CD4-positive, alpha-beta T cell treated with Interleukin-10 for 1 hour (primary cell): ENCODE measurements at regions not wholly inside any gene's neighbourhood (a gene's known extent, or its start where the extent isn't known, plus 50 kb on each side); places are given as distances from the start of the nearest gene placed in this dataset.
"Not testable (repeated sequence)": the region's sequence is repeated elsewhere in the genome, so short reads cannot be mapped to it uniquely, and the experiment has no call there.

Experiments
- DNase-seq: peaks from one replicate; pipeline ENCODE4 v3.0.0-alpha.2; 2020

GRCh38 chr5:166172597-166172996 lies 2118.8 kb upstream of the WWC1 start:
- no peak for DNase-seq

- DNase-seq = no peak
Observed at GRCh38 chr5:166178411-166179080, 2112.9 kb upstream of the WWC1 start.

GRCh38 chr5:166185185-166185584 lies 2106.3 kb upstream of the WWC1 start:
- no peak for DNase-seq

GRCh38 chr5:166188501-166189325 lies 2102.7 kb upstream of the WWC1 start:
- no peak for DNase-seq

GRCh38 chr5:166192696-166193095 lies 2098.7 kb upstream of the WWC1 start:
- DNase-seq = no peak

- DNase-seq = no peak
Observed at GRCh38 chr5:166195981-166196380, 2095.5 kb upstream of the WWC1 start.

- DNase-seq = no peak
Observed at GRCh38 chr5:166200532-166200931, 2090.9 kb upstream of the WWC1 start.

- DNase-seq = no peak
Observed at GRCh38 chr5:166211640-166212039, 2079.8 kb upstream of the WWC1 start.

GRCh38 chr5:166236327-166236726 lies 2055.1 kb upstream of the WWC1 start:
- DNase-seq = no peak

- no peak for DNase-seq
Observed at GRCh38 chr5:166240705-166241104, 2050.7 kb upstream of the WWC1 start.

GRCh38 chr5:166245556-166245955 lies 2045.9 kb upstream of the WWC1 start:
- DNase-seq = no peak

GRCh38 chr5:166251786-166252185 lies 2039.7 kb upstream of the WWC1 start:
- DNase-seq = no peak

- no peak for DNase-seq
Observed at GRCh38 chr5:166257661-166258060, 2033.8 kb upstream of the WWC1 start.

- DNase-seq = no peak
Observed at GRCh38 chr5:166262395-166262794, 2029.0 kb upstream of the WWC1 start.

GRCh38 chr5:166267907-166268306 lies 2023.5 kb upstream of the WWC1 start:
- DNase-seq = no peak

GRCh38 chr5:166270712-166271111 lies 2020.7 kb upstream of the WWC1 start:
- no peak for DNase-seq

- DNase-seq = no peak
Observed at GRCh38 chr5:166276006-166276405, 2015.4 kb upstream of the WWC1 start.

- no peak for DNase-seq
Observed at GRCh38 chr5:166279828-166280227, 2011.6 kb upstream of the WWC1 start.

GRCh38 chr5:166281433-166281832 lies 2010.0 kb upstream of the WWC1 start:
- DNase-seq = no peak

GRCh38 chr5:166282939-166283338 lies 2008.5 kb upstream of the WWC1 start:
- DNase-seq = no peak

- no peak for DNase-seq
Observed at GRCh38 chr5:166285361-166285760, 2006.1 kb upstream of the WWC1 start.

- DNase-seq = no peak
Observed at GRCh38 chr5:166286832-166287231, 2004.6 kb upstream of the WWC1 start.

GRCh38 chr5:166287866-166288265 lies 2003.6 kb upstream of the WWC1 start:
- no peak for DNase-seq

- DNase-seq = not testable (repeated sequence)
Observed at GRCh38 chr5:166291800-166292199, 1999.6 kb upstream of the WWC1 start.

GRCh38 chr5:166293892-166294291 lies 1997.6 kb upstream of the WWC1 start:
- no peak for DNase-seq
